Right hindlimb (tissue), 1 donor: ENCODE measurements at regions not wholly inside any gene's neighbourhood (a gene's known extent, or its start where the extent isn't known, plus 50 kb on each side); places are given as distances from the start of the nearest gene placed in this dataset.
"Not testable (repeated sequence)": the region's sequence is repeated elsewhere in the genome, so short reads cannot be mapped to it uniquely, and the experiment has no call there.

ENCODE experiments used
- DNase-seq: peaks from one replicate; pipeline ENCODE4 v3.0.0-alpha.2; 2018

GRCh38 chr18:30696201-30696600 is 346.3 kb downstream of the DSC3 start:
- DNase-seq: no peak

GRCh38 chr18:30694773-30695172 is 347.8 kb downstream of the DSC3 start:
- DNase-seq: no peak

- DNase-seq: no peak
Observed at GRCh38 chr18:30689216-30689615, 353.3 kb downstream of the DSC3 start.

- no peak for DNase-seq
Observed at GRCh38 chr18:30687501-30687900, 355.0 kb downstream of the DSC3 start.

GRCh38 chr18:30684825-30685481 is 357.6 kb downstream of the DSC3 start:
- no peak for DNase-seq

- DNase-seq: no peak
Observed at GRCh38 chr18:30683836-30684235, 358.7 kb downstream of the DSC3 start.

- DNase-seq: no peak
Observed at GRCh38 chr18:30682672-30683071, 359.9 kb downstream of the DSC3 start.

- DNase-seq: no peak
Observed at GRCh38 chr18:30679285-30679930, 363.1 kb downstream of the DSC3 start.

GRCh38 chr18:30677813-30678212 is 364.7 kb downstream of the DSC3 start:
- not testable (repeated sequence) for DNase-seq

- no peak for DNase-seq
Observed at GRCh38 chr18:30676053-30676480, 366.5 kb downstream of the DSC3 start.

GRCh38 chr18:30675493-30675892 is 367.0 kb downstream of the DSC3 start:
- DNase-seq: no peak

GRCh38 chr18:30675072-30675471 is 367.5 kb downstream of the DSC3 start:
- DNase-seq: no peak

GRCh38 chr18:30674596-30674995 is 367.9 kb downstream of the DSC3 start:
- no peak for DNase-seq

- DNase-seq: not testable (repeated sequence)
Observed at GRCh38 chr18:30672439-30672838, 370.1 kb downstream of the DSC3 start.

GRCh38 chr18:30658306-30658705 is 384.2 kb downstream of the DSC3 start:
- no peak for DNase-seq

- DNase-seq: no peak
Observed at GRCh38 chr18:30652387-30652786, 390.2 kb downstream of the DSC3 start.

- DNase-seq: no peak
Observed at GRCh38 chr18:30650499-30650898, 392.0 kb downstream of the DSC3 start.

- DNase-seq: no peak
Observed at GRCh38 chr18:30644158-30644557, 398.4 kb downstream of the DSC3 start.

GRCh38 chr18:30639361-30639760 is 403.2 kb downstream of the DSC3 start:
- no peak for DNase-seq

- DNase-seq: no peak
Observed at GRCh38 chr18:30634249-30634648, 408.3 kb downstream of the DSC3 start.

GRCh38 chr18:30632071-30632698 is 410.4 kb downstream of the DSC3 start:
- no peak for DNase-seq

GRCh38 chr18:30625961-30626360 is 416.6 kb downstream of the DSC3 start:
- DNase-seq: no peak

GRCh38 chr18:30623401-30624065 is 419.0 kb downstream of the DSC3 start:
- no peak for DNase-seq

GRCh38 chr18:30622635-30623034 is 419.9 kb downstream of the DSC3 start:
- DNase-seq: no peak
